Stimulated activated CD4-positive, alpha-beta T cell treated with anti-CD3 and anti-CD28 coated beads, TNF-alpha, amount 100 ng/mL, for 4 hours (primary cell): ENCODE measurements at regions not wholly inside any gene's neighbourhood (a gene's known extent, or its start where the extent isn't known, plus 50 kb on each side); places are given as distances from the start of the nearest gene placed in this dataset.
"Not testable (repeated sequence)": the region's sequence is repeated elsewhere in the genome, so short reads cannot be mapped to it uniquely, and the experiment has no call there.

Source experiments
- DNase-seq, 3 experiments: peaks; one replicate each; pipeline ENCODE4 v3.0.0-alpha.2; 2020; ENCODE audit warnings: low read depth in 3 of 3

DNA sequence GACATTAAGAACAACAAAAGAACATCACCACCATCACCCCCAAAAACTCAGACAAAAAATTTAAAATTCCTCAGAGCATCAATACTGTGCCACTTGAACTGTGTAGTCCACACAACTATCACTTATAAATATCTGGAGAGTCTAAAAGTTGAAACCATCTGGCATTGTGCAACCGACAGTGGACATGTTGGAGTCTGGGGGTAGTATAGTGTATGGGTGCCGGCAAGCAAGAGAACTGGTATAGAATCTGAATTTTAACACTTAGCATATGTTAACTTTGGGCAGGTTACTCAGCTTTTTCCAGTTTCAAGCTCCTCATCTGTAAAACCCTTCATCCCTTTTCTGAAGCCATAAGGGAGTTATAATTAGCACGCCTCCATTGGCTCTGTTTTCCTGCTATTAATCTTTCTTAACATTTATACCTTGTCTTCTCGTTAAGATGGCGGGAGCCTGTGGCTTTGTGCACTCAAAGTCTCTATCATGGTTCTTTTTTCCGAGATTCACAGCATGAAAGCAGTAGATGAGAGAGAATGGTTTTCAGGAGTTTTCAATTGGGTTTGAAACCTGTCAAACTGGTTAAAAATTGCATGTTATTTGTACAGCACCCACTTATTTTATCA, 255.7 kb upstream of the TBL1XR1 start:
- no peak for DNase-seq

GRCh38 chr3:177453451-177453844, 256.2 kb upstream of the TBL1XR1 start:
- no peak for DNase-seq

GRCh38 chr3:177457204-177457603, 259.9 kb upstream of the TBL1XR1 start:
- not testable (repeated sequence) for DNase-seq

GRCh38 chr3:177459401-177459800, 262.1 kb upstream of the TBL1XR1 start:
- no peak for DNase-seq

DNA sequence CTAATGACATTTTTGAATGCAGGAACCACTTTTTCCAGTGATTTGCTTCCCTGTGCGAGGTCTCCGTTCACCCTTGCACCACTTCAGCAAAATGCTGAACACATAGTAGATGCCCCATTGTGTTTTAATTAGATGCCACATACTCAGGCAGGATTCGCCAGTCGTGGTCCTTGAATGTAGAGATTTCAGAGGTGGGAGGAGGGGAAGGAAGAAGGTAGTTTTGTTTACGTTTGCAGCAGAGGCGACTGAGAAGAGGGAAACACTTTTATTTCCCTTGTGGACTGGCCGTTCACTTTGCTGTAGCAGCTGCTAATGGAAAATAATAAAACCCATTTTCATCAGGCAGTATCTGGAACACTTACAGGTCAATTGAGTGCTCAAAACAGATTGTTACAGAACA, 262.8 kb upstream of the TBL1XR1 start:
- no peak for DNase-seq

DNA sequence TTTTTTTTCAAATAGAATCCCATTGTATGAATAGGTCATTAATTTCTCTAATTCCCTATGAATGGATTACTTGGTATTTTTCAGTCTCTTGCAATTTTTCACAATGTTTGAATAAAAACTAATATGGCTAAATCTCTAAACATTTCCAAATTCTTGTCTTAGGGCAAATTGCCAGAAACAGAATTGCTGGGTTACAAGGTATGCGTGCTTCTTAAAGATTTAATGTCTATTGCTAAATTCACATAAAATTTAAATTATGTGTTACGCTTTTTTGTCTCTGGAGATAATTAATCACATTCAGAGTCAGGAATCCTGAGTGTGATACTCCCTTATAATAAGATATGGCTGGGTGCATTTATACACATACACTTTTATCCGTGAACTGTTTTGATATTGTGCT, 264.5 kb upstream of the TBL1XR1 start:
- DNase-seq = no peak

DNA sequence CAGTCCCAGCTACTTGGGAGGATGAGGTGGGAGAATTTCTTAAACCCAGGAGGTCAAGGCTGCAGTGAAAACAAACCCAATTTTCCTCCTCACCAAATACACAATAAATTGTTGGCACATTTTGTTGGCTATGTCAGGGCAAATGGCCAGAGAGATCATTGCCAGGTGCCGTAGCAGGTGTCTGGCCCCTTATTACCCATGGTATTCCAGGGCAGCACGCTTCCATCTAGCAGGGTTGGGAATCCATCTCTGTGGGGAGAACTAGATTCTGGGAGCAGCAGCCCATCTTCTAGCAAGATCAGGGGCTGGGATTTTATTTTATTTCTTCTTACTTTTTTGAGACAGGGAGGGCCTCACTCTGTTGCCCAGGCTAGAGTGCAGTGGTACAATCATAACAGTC, 266.1 kb upstream of the TBL1XR1 start:
- not testable (repeated sequence) for DNase-seq

DNA sequence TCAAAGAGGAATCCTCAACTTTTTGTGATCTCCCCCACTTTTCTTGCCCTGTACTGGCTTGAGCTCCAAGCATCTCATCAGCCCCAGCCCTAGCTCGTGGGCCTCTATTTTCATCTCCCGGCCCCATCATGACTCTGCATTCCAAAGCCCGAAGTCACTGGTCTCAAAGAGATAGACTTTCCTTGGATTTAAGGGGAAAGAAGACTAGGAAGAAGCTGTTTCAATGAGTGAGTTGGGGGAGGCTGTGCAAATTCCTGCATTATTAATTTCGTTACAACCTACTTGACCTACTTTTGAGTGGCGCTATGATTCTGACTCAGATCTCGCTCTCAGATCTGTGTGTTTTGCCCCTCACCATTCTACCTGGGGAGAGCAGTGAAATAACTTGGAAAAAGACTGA, 266.6 kb upstream of the TBL1XR1 start:
- no peak for DNase-seq

DNA sequence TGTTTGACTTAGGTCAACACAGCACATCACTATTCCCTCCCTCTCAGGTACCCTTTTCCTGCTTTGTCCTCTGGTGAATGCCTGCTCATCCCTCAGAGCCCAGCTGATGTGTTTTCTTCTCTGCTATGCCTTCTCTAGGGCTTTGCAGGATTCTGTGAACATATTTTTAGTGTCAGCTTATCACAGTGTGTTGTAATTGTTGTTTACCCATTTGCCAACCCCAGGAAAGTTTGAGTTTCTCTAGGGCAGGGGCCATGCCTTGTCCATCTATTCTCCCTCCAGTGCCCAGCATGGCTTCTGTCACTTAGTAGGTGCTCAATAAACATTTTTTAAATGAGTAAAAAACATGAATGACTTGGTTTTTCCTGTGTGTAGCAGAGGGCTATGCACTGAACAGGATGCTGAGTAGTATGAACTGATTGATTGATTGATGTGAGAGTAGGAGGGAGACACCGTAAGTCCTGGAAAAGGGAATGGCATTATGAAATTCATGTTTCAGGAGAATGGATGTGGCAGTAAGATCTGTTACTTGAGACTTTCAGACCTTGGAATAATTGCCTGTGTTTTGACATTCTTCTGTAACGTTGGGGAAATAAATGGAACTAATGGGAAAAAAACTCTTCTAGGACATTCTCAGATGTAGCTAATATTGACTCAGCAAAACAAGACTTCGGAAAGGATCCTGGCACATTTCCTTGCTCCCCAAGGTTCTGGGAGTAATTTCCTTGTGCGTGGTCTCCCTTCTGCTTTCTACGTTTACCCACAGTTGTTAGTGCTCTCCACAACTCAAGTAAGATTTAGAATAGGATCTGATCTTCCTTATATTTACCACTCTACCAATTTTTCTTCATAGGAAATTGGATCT, 267.3 kb upstream of the TBL1XR1 start:
- DNase-seq = no peak

DNA sequence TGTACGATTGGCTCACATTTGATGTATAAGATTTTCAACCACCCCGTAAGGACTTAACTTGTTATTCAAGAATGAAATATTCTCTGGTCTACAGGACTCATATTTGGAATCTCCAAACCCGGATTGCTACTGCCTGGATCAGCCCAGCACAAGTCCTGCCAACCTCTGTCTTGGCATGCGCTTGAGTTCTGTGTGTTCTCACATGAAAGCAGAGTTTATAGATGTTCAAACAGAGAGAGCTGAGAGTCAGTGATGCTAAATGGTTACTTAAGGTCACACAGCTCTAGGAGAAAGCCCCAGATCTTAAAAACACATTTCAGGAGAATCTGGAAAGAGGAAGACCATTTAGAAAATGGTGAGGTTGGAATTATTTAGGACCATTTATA, 268.0 kb upstream of the TBL1XR1 start:
- DNase-seq = no peak

DNA sequence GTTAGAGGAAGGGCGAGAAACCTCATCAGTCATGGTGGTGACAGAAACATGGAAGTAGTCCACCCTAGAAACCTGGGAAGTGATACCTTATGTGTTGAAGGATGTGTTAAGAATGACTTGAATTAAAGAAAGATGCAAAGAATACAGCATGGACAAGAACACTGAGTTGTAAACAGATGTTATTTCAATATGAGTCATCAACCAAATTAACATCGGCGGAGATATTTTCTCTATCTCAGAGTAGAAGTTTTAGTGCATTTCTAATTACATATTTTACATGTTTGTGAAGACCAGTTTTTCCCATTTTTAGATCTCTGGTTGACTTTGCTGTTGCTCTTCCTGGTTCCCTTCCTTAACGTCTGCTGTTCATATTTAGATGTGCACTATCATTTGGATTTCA, 268.8 kb upstream of the TBL1XR1 start:
- no peak for DNase-seq

- DNase-seq = not testable (repeated sequence)
Observed at GRCh38 chr3:177466622-177467021, 269.3 kb upstream of the TBL1XR1 start.

GRCh38 chr3:177467247-177467985, 270.1 kb upstream of the TBL1XR1 start:
- no peak for DNase-seq

DNA sequence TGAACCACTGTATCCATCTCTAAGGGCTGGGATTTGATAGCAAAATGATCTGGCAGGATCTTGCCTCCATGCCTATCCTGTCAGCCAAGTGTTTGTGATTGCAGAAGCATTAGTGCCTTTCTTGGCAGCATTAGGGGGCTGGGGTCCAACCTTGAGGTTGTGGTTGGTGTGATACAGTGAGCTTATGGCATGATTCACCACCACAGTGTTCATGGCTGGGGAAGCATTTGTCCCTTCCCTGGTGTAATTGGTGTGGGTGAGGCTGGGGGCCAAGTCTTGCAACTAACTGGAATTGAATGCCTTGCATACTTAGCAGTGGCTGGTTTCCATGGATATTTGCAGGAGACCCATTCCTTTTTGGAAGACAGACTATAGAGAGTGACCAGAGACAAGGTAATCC, 271.0 kb upstream of the TBL1XR1 start:
- no peak for DNase-seq

GRCh38 chr3:177468816-177469215, 271.5 kb upstream of the TBL1XR1 start:
- DNase-seq = no peak

- no peak for DNase-seq
Observed at GRCh38 chr3:177469216-177469615, 271.9 kb upstream of the TBL1XR1 start.

DNA sequence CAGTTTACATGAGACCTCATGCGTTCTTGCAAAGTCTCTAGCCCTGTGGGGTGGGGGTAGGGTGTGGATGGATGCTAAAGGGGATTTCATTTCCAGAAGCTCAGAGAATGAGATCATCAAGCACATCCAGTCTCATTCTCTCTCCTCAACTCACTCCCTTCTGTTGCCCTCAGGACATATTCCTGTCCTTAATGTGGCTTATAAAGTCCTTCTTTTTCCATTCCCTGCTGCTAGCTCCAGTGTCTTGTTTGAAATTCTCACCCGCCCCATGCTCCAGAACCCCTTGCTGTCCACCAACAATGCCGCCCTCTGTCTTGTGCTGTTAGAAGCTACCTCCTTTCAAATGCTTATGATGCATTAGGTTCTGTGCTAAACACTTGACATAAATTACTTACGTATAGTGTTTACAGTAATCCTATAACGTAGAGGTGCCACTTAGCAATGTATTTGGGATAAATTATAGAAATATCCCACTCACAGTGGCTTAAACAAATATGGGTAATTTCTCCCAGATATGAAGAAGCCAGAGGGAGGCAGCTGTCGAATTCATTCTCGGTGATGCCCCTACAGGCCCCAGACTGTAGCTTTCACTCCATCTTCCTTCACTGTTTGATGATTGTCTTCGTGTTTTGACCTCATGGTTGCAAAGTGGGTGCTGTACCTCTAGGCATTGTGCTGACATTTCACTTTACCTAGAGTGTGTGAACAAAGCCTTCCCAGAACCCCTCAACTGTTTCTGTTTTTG, 273.1 kb upstream of the TBL1XR1 start:
- DNase-seq = no peak

DNA sequence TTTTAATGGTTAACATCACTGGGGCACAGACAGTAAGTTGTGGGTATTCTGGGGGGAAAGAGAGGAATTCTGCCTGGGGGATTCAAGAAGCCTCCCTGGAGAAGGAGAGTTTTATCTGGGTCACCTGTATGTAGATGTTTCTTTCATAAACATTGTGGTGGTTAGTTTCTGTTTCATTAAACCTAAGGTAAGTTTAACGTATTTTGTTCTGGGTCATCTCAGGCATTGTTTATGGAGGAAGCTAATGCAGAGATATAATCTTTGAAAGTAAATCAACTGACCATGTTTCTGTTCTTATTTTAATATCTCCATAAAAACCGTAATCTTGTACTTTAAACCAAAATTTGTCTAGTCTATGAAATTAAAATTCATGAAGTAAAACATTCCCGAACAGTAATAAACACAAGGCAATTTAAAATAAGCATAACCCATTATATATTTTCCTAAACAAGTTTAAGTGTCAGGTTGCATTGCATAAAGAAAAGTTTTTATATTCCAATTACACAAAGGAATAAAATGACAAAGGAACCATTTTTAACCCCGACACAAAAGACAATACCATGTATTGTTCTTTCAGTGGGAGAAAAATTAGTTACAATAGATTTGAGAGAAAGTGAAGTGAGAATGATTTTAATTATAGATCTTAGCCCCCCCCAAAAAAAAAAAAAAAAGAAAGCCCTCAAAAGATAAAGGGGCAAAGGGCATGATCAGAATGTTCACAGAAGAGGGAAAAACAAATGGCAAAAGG, 274.6 kb upstream of the TBL1XR1 start:
- no peak for DNase-seq

- no peak for DNase-seq
Observed at GRCh38 chr3:177473184-177473583, 275.9 kb upstream of the TBL1XR1 start.

DNA sequence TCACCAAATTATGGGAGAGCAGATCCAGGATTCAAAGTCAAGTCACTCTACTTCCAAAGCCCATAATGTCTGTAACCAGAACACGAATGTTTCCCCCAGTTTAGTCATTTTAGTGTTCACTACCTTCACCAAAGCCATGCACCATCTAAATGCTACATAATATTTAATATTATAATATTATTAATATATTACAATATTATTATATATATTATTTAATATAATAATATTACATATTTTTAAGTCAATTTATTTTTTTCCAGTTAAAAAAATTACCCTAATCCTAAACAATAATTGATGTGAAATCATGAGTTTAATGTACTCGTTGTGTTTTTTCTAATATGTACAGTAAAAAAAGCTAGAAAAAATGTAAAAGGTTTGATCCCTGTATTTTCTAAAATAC, 276.6 kb upstream of the TBL1XR1 start:
- no peak for DNase-seq

DNA sequence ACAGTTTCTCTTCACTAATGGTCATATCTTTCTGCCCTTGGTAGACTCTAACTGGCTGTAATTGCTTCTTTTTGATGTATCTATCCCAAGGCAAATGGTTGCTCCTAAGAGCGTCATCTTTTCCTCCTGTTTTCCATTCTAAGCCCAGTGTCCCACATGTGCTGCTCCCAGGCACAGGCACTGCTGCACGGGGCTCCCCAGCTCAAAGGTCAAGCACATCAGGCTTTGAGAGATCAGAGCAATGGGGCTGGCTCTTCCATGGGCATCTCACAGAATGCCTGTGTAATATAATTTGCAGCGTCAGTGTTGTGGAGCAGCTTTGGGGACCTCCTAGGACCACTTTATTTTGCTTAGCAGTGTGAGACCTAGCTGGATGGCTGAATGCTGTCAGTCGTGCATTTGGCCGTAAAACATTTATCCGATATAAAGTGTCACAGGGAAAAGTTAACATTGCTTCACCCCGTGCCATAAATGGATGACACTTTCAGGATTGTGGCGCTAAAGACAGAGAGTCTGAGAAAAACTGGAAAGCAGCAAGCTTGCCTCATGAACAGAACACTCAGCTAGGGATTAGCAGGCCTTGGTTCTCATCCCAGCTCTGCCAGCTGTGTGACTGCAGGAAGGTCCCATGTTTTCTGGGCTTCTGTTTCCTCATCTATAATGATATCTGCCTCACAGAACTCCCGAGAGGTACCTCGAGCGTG, 277.5 kb upstream of the TBL1XR1 start:
- no peak for DNase-seq
